OCI-LY3 (cell line): ENCODE measurements at regions not wholly inside any gene's neighbourhood (a gene's known extent, or its start where the extent isn't known, plus 50 kb on each side); places are given as distances from the start of the nearest gene placed in this dataset.

ENCODE experiments used
- H2AFZ ChIP-seq: fragments of 200-600, 300-600 bp; shearing (Covaris generic); 2 replicates; pipeline ENCODE4 v1.6.0; 2014; ENCODE audit warnings: antibody characterized with exemption, low read depth, low read length
- H3K27ac ChIP-seq: fragments of 200-600, 300-600 bp; sonication (generic); 2 replicates; pipeline ENCODE4 v1.5.1; 2014; ENCODE audit warnings: mild to moderate bottlenecking, low read length, moderate library complexity, mixed read lengths
- H3K27me3 ChIP-seq: fragments of 200-600, 300-600 bp; sonication (generic); 2 replicates; pipeline ENCODE4 v1.6.1; 2014; ENCODE audit warnings: low read depth, low read length, mixed read lengths
- H3K36me3 ChIP-seq: fragments of 200-600, 300-600 bp; sonication (generic); replicated peaks from 2 replicates; pipeline ENCODE3; 2014; ENCODE audit warnings: low read depth, low read length, mixed read lengths
- H3K4me1 ChIP-seq: fragments of 300-600, 200-600 bp; sonication (generic); 2 replicates; pipeline ENCODE4 v1.6.1; 2014; ENCODE audit warnings: low read length, mixed read lengths
- H3K4me2 ChIP-seq: fragments of 200-600, 300-600 bp; sonication (generic); 2 replicates; pipeline ENCODE4 v1.6.1; 2014; ENCODE audit warnings: low read length, mixed read lengths
- H3K4me3 ChIP-seq: fragments of 300-600, 200-600 bp; sonication (generic); 2 replicates; pipeline ENCODE4 v1.5.1; 2014; ENCODE audit warnings: antibody characterized with exemption, mild to moderate bottlenecking, low read length, moderate library complexity
- H3K79me2 ChIP-seq: fragments of 300-600, 200-600 bp; shearing (Covaris generic); 2 replicates; pipeline ENCODE4 v1.6.1; 2014; ENCODE audit warnings: mild to moderate bottlenecking, low read length, mixed read lengths
- H3K9ac ChIP-seq: fragments of 300-600, 200-600 bp; shearing (Covaris generic); 2 replicates; pipeline ENCODE4 v1.6.0; 2014; ENCODE audit warnings: mild to moderate bottlenecking, low read length, moderate library complexity
- H3K9me3 ChIP-seq: fragments of 200-600, 300-600 bp; shearing (Covaris generic); 2 replicates; pipeline ENCODE4 v1.6.1; 2014; ENCODE audit warnings: low read length, mixed read lengths; ENCODE audit not compliant: insufficient read depth
- H4K20me1 ChIP-seq: fragments of 200-600, 300-600 bp; sonication (generic); 2 replicates; pipeline ENCODE4 v1.6.1; 2016; ENCODE audit warnings: low read length, mixed read lengths; ENCODE audit not compliant: insufficient read depth
- EZH2phosphoT487 ChIP-seq: fragments of 200-600 bp; shearing (Covaris generic); IDR thresholded peaks from 2 replicates; pipeline ENCODE4 v1.6.1; 2018; ENCODE audit warnings: antibody characterized with exemption, mixed run types, low read depth
- TF ChIP-seq, protein P1 (sequence below): fragments of 200-600, 300-600 bp; sonication (generic); IDR thresholded peaks from 2 replicates; pipeline ENCODE4 v1.5.1; 2014; ENCODE audit warnings: antibody characterized with exemption, low read length, low read depth

GRCh38 chr2:143823876-143824275 is 694.7 kb downstream of the ARHGAP15 start:
- H3K4me1 ChIP-seq = peaks cover 12% of the 10 kb centered on the region
- no peak overlapping the region for H2AFZ ChIP-seq
- no peak overlapping the region for H3K4me2 ChIP-seq
- H3K79me2 ChIP-seq = no peaks in the 10 kb centered on the region
- no peaks in the 10 kb centered on the region for H3K36me3 ChIP-seq
- H3K27ac ChIP-seq = no peak overlapping the region
- H3K9ac ChIP-seq = no peak overlapping the region
- no peak overlapping the region for H3K4me3 ChIP-seq
- no peaks in the 10 kb centered on the region for H4K20me1 ChIP-seq
- TF ChIP-seq EZH2phosphoT487 = no peak
- TF ChIP-seq, protein P1, sequence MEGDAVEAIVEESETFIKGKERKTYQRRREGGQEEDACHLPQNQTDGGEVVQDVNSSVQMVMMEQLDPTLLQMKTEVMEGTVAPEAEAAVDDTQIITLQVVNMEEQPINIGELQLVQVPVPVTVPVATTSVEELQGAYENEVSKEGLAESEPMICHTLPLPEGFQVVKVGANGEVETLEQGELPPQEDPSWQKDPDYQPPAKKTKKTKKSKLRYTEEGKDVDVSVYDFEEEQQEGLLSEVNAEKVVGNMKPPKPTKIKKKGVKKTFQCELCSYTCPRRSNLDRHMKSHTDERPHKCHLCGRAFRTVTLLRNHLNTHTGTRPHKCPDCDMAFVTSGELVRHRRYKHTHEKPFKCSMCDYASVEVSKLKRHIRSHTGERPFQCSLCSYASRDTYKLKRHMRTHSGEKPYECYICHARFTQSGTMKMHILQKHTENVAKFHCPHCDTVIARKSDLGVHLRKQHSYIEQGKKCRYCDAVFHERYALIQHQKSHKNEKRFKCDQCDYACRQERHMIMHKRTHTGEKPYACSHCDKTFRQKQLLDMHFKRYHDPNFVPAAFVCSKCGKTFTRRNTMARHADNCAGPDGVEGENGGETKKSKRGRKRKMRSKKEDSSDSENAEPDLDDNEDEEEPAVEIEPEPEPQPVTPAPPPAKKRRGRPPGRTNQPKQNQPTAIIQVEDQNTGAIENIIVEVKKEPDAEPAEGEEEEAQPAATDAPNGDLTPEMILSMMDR = no peak
- no peaks in the 10 kb centered on the region for H3K27me3 ChIP-seq
- no peaks in the 10 kb centered on the region for H3K9me3 ChIP-seq

DNA sequence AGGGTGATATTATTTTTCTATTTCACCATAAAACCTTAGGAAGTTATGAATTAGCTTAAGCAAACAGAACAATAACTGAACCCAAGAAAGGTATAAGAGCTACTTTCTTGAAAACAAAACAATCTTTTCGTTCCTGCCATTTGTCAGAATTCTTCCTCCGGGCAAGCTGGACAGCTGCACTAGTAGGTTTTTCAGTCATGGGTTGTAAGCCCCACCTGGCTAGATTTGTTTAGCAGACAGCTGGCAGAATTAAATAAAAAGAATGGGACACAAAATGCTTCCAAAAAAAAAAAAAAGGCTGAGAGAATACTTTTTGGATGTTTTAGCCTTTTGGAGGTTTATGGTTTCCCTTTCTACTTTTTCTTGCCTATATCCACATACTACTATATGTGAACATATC is 694.1 kb downstream of the ARHGAP15 start:
- H3K79me2 ChIP-seq = no peaks in the 10 kb centered on the region
- H3K27me3 ChIP-seq = no peaks in the 10 kb centered on the region
- H3K36me3 ChIP-seq = no peaks in the 10 kb centered on the region
- TF ChIP-seq EZH2phosphoT487 = no peak
- TF ChIP-seq, protein P1 = no peak
- H4K20me1 ChIP-seq = no peaks in the 10 kb centered on the region
- H3K9ac ChIP-seq = no peak overlapping the region
- H3K27ac ChIP-seq = no peak overlapping the region
- no peak overlapping the region for H2AFZ ChIP-seq
- H3K4me3 ChIP-seq = no peak overlapping the region
- H3K4me1 ChIP-seq = peaks cover 13% of the 10 kb centered on the region
- H3K4me2 ChIP-seq = no peak overlapping the region
- H3K9me3 ChIP-seq = no peaks in the 10 kb centered on the region

DNA sequence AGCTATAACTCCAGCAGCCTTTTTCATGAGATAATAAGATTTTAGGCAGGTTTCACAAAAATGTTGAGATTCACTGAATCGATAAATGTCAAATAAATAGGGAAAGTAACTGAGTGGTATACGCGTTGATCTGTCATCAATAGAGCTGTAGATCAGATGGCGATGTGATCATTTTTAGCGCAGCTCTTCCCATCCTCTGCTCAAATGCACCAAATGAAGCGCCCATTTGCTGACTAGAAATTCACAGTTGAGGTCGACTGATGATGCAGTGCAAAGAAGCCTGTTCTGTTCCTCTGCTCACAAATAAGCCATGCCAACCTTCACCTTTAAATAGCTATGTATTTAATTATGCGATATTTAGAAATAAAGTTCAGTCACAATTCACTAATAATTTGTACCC is 693.5 kb downstream of the ARHGAP15 start:
- Histone ChIP-seq H4K20me1 (no peaks in the 10 kb centered on the region), H3K79me2 (no peaks in the 10 kb centered on the region), H3K36me3 (no peaks in the 10 kb centered on the region), H3K4me2 (no peak overlapping the region), H3K27ac (no peak overlapping the region), H3K27me3 (no peaks in the 10 kb centered on the region), H3K9me3 (no peaks in the 10 kb centered on the region), H2AFZ (no peak overlapping the region), H3K9ac (no peak overlapping the region), H3K4me3 (no peak overlapping the region), H3K4me1 (peaks cover 13% of the 10 kb centered on the region)
- TF ChIP-seq EZH2phosphoT487 = no peak
- TF ChIP-seq, protein P1 = no peak

DNA sequence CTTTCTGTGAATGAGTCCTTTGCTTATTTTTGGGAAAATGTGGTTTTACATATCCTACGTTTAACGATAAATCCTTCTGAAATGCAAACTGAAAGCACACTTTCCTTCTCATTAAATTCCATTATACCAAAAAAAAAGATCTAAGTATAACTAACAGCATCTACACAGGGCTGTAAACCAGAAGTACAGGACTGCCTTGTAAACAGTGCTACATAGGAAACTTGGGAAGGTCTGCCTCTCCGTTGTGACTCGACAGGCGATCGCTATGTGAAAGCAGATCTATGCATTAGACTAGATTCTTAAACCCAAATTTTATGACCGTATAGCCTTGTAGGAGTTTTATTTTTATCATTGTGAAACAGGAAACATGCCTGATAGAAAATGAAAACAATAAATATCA is 690.5 kb downstream of the ARHGAP15 start:
- no peak overlapping the region for H3K9ac ChIP-seq
- H3K27ac ChIP-seq = no peak overlapping the region
- H3K9me3 ChIP-seq = no peaks in the 10 kb centered on the region
- no peaks in the 10 kb centered on the region for H3K27me3 ChIP-seq
- peak overlapping the region; percentile 37 for H3K4me2 ChIP-seq
- peaks cover 18% of the 10 kb centered on the region for H3K4me1 ChIP-seq
- H3K4me3 ChIP-seq = no peak overlapping the region
- TF ChIP-seq, protein P1 = no peak
- TF ChIP-seq EZH2phosphoT487 = no peak
- H3K36me3 ChIP-seq = no peaks in the 10 kb centered on the region
- H2AFZ ChIP-seq = no peak overlapping the region
- no peaks in the 10 kb centered on the region for H3K79me2 ChIP-seq
- H4K20me1 ChIP-seq = no peaks in the 10 kb centered on the region
